HL-60 (cell line): ENCODE measurements at regions not wholly inside any gene's neighbourhood (a gene's known extent, or its start where the extent isn't known, plus 50 kb on each side); places are given as distances from the start of the nearest gene placed in this dataset.

Source experiments
- DNase-seq, 2 experiments: peaks; one replicate each; pipeline ENCODE4 v3.0.0-alpha.2; 2010 to 2020; ENCODE audit warnings: low read depth in 1 of 2, low spot score in 1 of 2
- H3K27ac ChIP-seq: fragments of 250-450 bp; sonication (Bioruptor Pico); replicated peaks from 2 replicates; pipeline ENCODE4 v1.5.1; 2020; ENCODE audit warnings: mild to moderate bottlenecking, moderate library complexity
- H3K27me3 ChIP-seq: fragments of 250-450 bp; sonication (Bioruptor Pico); 2 replicates; pipeline ENCODE4 v1.5.1; 2021; ENCODE audit warnings: mild to moderate bottlenecking, moderate library complexity; ENCODE audit not compliant: insufficient read depth, poor library complexity, severe bottlenecking
- H3K4me3 ChIP-seq: replicated peaks from 2 replicates; pipeline ENCODE4 v1.5.1; 2011; ENCODE audit warnings: mild to moderate bottlenecking, control low read depth, low read length; ENCODE audit not compliant: insufficient read depth
- CTCF ChIP-seq: IDR thresholded peaks from one replicate; pipeline ENCODE4 v1.5.1; 2011; ENCODE audit warnings: low read length, control low read depth, inconsistent platforms; ENCODE audit not compliant: insufficient read depth
- GABPA ChIP-seq: IDR thresholded peaks from 2 replicates; pipeline ENCODE4 v1.6.1; 2012; ENCODE audit warnings: low read depth
- POLR2AphosphoS5 ChIP-seq: IDR thresholded peaks from 2 replicates; pipeline ENCODE4 v1.6.1; 2012; ENCODE audit warnings: low read depth
- SPI1 ChIP-seq: IDR thresholded peaks from 2 replicates; pipeline ENCODE4 v1.6.1; 2012; ENCODE audit warnings: low read depth, mild to moderate bottlenecking, borderline replicate concordance
- TF ChIP-seq, protein P1 (sequence below): IDR thresholded peaks from 2 replicates; pipeline ENCODE4 v1.6.1; 2012; ENCODE audit warnings: low read depth; ENCODE audit not compliant: insufficient replicate concordance

DNA sequence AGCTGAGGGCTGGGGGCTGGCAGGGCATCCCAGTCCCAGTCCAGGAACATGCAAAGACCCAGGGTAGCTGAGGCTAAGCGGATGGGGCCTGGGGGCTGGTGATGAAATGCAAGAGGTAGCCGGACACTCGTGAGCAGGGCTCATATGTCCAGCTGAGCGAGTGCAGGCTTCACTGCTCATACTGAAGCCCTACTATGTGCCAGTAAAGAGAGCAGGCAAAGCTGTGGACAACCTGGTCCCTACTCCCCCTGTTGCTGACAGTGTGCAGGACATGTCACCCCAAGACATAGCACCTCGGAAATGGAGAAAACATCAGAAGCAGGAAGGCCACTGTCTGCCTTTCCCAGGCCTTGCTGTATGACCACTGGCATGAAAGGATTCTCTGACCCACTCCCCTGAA, 122.4 kb upstream of the STX18 start:
- TF ChIP-seq GABPA = no peak
- TF ChIP-seq CTCF = no peak
- no peak for TF ChIP-seq SPI1
- TF ChIP-seq POLR2AphosphoS5 = no peak
- TF ChIP-seq, protein P1, sequence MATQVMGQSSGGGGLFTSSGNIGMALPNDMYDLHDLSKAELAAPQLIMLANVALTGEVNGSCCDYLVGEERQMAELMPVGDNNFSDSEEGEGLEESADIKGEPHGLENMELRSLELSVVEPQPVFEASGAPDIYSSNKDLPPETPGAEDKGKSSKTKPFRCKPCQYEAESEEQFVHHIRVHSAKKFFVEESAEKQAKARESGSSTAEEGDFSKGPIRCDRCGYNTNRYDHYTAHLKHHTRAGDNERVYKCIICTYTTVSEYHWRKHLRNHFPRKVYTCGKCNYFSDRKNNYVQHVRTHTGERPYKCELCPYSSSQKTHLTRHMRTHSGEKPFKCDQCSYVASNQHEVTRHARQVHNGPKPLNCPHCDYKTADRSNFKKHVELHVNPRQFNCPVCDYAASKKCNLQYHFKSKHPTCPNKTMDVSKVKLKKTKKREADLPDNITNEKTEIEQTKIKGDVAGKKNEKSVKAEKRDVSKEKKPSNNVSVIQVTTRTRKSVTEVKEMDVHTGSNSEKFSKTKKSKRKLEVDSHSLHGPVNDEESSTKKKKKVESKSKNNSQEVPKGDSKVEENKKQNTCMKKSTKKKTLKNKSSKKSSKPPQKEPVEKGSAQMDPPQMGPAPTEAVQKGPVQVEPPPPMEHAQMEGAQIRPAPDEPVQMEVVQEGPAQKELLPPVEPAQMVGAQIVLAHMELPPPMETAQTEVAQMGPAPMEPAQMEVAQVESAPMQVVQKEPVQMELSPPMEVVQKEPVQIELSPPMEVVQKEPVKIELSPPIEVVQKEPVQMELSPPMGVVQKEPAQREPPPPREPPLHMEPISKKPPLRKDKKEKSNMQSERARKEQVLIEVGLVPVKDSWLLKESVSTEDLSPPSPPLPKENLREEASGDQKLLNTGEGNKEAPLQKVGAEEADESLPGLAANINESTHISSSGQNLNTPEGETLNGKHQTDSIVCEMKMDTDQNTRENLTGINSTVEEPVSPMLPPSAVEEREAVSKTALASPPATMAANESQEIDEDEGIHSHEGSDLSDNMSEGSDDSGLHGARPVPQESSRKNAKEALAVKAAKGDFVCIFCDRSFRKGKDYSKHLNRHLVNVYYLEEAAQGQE = no peak
- no peaks in the 10 kb centered on the region for H3K27me3 ChIP-seq
- no peak for DNase-seq
- no peak overlapping the region for H3K4me3 ChIP-seq
- no peak overlapping the region for H3K27ac ChIP-seq

DNA sequence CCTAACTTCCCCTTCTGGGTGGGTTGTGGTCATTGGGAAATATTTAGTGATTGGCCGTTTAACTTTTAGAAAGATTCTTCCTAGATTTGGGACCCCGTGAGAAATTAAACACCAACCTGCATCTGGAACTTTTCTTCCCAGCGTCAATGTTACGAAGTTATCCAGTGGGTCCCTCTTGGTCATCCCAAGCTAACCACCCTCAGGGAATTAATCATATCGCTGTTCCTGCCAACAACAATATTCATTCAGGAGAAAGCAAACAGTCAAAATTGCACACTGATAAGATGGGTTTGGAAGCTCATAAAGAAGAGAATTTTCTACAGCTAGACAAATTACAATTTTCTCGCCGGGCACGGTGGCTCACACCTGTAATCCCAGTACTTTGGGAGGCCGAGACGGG, 121.2 kb upstream of the STX18 start:
- TF ChIP-seq GABPA = no peak
- TF ChIP-seq, protein P1 = no peak
- TF ChIP-seq POLR2AphosphoS5 = no peak
- no peak for TF ChIP-seq CTCF
- TF ChIP-seq SPI1 = no peak

GRCh38 chr4:4662230-4662629, 120.4 kb upstream of the STX18 start:
- no peak for DNase-seq
- Histone ChIP-seq H3K27me3 (no peaks in the 10 kb centered on the region), H3K4me3 (no peak overlapping the region), H3K27ac (no peak overlapping the region)
- TF ChIP-seq CTCF = no peak
- TF ChIP-seq GABPA = no peak
- no peak for TF ChIP-seq SPI1
- TF ChIP-seq, protein P1 = no peak
- TF ChIP-seq POLR2AphosphoS5 = no peak

More for the DNA sequence above, 121.2 kb upstream of the STX18 start:
- no peak overlapping the region for H3K27ac ChIP-seq
- no peaks in the 10 kb centered on the region for H3K27me3 ChIP-seq
- H3K4me3 ChIP-seq = no peak overlapping the region
- no peak for DNase-seq
